GM19025 (cell line): ENCODE measurements at regions not wholly inside any gene's neighbourhood (a gene's known extent, or its start where the extent isn't known, plus 50 kb on each side); places are given as distances from the start of the nearest gene placed in this dataset.

ENCODE experiments used
- ATAC-seq: cut with Tn5 transposase; IDR thresholded peaks from one replicate; pipeline ENCODE4 v1.9.1; 2021; ENCODE audit warnings: mild to moderate bottlenecking, low read depth, moderate library complexity; ENCODE audit not compliant: unreplicated experiment

DNA sequence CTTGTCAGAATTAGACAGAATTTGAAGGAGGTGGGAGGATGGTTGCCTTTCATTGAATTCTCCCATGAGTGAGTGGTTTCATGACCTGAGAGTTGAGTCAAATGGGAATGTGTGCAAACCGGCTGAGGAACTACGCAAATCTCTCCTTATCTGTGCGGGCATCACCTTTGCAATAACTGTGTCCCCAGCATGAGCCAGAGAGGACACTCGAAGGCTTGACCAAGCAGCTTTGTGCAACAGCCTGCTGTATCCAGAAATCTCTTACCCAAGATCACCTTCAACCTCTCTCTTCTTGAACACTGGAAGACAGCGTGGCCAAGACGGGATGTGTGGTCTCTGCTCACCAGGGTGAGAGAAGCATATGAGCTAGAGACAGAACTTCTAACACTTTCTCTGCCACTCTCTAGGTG is 93.8 kb upstream of the IKZF1 start:
- no peak for ATAC-seq

DNA sequence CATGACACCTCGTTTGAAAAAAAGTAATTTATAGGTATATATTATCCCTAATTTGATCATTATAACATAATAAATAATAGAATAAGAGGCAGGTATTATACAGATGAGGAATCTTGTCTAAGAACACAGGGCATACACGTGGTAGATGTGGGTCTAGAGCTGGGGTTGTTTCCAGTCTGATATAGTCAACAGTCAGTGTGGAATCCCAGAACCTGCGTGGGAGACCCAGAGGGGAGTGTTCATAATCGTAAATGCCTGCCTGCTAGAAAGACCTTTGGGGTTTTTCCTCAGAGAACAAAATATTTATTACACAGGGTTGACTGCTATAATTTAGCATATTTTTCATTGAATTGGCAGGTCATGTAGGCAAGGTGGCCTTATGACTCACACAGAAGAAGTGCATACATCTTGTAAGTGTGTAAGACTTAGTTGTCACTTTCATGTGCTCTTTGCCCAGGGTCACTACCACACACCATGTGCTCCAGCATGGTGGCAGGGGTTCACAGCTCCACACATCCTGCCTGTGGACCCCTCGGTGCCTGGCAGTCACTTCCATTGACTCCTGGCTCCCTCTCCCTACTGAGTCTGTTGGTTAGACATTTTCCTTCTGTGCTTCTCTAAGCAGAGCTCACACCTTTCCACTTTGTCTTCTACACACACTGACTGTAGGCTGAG is 94.9 kb upstream of the IKZF1 start:
- ATAC-seq: no peak

DNA sequence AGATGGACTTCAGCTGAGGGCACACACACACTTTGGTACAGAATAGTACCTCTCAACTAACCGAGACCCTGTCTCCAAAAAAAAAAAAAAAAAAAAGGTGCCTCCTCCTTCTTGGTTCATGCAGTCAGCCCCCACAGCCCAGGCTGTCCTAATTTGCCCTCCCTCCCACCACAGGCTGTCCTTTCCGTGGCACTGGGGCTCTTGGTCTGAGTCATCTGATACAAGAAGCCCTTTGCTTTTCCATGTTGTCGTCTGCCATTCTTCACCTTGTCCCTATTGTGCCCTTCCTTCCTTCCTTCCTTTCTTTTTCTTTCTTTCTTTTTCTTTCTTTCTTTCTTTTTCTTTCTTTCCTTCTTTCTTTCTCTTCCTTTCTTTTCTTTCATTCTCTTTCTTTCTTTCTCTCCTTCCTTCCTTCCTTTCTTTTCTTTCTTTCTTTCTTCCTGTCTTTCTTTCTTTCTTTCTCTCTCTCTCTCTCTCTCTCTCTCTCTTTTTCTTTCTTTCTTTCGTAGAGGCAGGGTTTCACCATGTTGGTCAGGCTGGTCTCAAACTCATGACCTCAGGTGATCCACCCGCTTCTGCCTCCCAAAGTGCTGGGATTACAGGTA is 96.0 kb upstream of the IKZF1 start:
- no peak for ATAC-seq

DNA sequence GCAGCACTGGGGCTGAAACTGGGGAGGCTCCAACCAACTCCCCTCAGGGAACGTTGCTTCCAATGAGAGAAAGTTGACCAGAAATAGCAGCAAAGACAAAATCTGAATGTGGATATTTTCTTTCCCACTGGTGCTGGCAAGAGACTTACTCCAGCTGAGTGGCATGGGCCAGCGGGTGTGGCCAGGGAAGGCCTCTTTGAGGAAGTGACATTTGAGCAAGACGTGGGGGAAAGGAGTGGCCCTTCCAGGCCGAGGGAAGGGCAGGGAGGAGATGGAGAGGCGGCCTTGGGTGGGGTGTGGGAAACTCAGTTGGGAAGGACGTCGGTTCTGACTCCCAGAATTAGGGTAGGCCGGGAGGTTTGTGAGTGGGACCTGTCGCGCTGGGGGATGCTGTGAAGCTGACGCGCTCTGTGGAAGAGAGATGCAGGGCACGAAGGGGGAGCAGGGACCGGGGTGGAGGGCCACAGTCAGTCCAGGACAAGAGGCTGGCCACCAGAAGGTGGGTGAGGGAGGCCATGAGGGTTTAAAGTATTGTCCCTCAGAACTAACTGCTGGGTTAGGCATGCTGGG is 96.7 kb upstream of the IKZF1 start:
- no peak for ATAC-seq

DNA sequence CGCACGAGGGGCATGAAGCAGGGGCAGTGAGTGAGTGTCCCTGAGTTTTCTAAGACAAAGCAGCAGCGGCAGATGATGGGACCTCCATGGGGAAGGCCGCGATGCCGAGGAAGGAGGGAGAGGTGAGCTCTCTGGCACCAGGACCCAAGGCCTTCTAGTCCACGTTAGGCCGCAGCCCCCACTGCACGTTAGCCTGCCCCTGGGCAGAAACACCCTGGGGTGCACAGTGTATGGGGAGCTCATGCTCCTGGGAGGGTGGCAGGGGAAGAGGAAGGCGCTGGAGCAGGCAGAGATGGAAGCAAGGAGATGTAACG is 97.3 kb upstream of the IKZF1 start:
- ATAC-seq: no peak

DNA sequence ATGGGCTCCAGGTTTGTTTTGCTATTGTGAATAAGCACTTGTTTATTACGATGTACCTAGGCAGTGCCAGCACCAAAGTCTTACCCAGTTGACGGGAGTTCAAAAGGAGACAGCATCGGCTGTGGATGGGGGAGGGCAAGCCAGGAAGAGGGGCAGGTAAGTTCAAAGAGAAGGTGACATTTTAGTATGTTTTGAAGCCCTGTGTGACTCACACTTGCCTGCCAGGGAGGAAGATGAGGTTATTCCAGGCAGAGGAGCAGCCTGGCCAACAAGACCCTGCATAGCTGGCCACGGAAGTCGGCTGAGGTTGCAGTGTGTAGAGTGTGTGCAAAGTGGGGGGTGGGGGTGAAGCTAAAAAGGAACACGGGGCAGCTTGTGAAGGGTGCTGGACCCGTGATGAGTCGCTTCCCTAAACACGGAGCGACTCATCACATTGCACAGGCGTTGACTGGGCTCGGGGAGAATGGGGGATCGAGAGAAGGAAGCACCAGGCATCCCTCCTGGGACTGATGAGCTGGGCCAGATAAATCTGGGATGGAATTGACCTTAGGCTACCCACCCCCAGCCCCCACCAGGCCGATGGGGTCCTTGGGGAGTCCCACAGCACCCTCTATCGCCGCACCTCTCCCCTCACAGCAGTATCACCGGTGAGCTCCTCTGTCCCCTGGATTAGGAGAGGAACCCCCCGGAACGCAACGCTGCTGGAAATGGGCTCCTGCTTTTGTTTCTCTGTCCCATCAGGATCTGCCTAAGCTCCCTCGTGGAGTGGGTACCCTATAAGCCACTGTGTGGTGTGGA is 97.9 kb upstream of the IKZF1 start:
- ATAC-seq: no peak

DNA sequence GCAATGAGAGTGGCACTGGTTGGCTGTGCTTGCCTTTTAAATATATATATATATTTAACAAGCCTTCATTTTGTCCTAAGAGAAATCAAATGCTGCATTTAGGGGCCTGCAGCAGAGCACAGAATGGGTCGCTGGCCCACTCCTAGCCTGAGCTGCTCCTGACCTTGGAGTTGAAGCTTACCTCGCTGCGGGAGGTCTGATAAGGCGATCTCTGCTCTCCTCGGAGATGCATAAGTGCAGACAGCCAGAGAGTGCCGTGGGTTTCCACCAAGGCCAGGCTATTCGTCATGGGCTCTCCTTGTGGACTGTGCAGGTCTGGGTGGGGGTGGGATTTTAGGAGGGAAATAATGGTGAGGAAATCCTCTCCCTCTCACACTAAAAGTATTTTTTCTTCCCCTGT is 99.5 kb upstream of the IKZF1 start:
- no peak for ATAC-seq

DNA sequence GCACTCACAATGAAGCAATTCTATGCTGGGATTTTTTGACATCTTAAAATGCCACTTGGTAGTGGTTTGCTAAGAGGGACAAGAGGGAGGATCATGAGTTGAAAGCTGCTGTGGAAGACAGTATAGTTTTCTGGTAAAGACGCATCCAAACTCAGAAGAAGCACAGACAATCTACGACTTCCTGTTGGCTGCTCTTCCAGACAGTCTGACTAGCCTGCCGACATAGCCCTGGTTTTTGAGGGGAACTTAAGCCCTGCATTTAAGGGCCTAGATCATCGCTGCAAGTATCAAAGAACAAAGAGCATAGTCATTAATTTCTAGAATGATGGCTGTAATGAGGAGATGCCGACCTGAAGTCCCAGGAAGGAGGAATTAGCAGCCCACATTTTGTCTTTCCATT is 99.9 kb upstream of the IKZF1 start:
- no peak for ATAC-seq

DNA sequence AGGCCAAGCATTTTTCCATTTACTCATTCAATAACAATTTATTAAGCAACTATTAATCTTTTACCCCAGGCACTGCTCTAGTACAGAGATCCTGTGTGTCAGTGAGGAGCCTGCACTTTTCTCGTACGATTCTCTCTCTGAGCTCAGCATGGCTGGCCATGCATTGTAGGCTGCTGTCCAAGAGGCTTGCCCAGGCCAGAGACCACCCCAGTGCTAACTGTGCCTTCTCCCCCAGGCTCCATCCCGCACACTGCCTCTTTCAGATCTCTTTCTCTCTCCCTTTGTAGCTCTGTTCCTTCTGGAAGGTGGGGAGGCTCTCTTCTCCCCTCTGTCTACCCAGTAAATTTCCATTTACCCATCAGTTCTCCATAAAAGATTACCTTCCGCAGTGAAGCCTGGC is 101.0 kb upstream of the IKZF1 start:
- ATAC-seq: no peak

DNA sequence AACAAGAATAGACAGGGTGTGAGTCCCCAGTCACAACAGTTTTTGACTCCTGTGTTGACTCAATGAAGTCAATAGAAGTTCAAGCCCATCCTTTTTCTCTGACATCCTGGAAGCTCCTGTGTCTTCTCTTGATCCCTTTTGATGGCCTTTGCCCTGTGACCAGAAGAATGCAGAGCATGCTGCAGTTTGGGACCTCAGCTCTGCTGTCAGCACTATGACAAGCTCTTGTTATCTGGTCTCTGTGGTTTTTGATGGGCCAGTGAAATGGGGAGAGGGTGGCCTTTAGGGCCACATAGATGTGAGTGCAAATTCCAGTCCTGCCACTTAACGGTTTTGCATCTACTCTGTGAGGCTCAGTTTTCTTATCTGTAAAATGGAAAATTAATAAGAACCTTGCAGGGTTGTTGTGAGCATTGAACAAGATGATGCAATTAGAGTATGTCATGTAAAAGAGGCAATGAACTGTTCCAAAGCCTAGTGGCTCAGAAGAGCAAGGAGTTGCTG is 102.4 kb upstream of the IKZF1 start:
- ATAC-seq: no peak

DNA sequence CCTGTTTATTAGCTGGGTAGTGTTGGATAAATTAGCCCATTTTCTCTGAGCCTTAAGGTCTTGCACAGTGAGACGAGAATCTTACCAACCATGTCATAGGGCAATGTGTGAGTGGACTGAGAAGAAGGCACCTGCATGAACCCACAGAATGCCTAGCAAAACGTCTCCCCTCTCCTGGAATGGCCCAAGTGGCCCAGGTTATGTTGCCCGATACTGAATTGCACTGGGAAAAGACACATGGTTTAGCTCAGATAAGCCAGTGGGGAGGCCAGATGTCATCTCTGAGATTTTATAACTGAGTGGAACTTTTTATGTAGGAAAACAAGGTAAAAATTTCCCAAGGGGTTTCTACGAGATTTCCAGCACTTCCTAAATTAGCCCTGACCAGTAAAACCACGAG is 104.7 kb upstream of the IKZF1 start:
- ATAC-seq: no peak

DNA sequence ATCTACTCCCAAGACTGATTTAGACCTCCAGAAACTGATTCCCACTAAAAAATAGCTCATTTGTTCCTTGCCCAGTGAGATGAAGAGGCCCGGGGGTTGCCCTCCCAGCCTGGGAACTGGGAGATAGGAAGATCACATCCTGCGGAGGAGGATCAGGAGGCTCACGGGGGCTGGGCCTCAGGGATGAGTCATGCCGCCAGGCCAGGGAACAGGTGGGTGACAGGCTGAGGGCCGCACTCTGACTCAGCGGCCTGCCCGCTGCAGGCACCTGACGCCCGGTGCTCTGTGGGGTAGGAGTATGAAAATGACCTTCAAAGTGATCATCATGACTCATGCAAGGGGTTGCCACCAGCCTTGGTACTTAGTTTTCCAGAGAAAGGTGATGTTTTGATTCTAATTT is 104.5 kb upstream of the ZPBP start:
- ATAC-seq: peak; percentile 89

DNA sequence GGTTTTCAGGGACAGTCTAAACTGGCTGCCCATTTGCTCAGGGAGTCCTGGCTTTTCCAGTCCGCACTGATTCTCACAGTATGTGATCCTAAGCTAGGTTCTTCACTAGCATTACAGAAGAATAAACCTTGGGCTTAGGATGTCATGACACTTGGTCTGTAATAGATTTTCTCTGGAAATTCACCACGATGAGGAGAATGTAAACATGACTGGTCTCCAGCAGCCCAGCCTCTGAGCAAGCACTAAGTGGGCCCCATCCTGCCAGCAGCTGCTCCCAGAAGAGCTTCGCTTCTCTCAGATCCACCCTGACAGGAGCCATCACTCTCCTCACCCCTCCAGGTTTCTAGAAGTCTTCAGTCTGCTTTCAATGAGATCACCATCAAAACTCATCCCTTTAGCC is 103.7 kb upstream of the ZPBP start:
- no peak for ATAC-seq

DNA sequence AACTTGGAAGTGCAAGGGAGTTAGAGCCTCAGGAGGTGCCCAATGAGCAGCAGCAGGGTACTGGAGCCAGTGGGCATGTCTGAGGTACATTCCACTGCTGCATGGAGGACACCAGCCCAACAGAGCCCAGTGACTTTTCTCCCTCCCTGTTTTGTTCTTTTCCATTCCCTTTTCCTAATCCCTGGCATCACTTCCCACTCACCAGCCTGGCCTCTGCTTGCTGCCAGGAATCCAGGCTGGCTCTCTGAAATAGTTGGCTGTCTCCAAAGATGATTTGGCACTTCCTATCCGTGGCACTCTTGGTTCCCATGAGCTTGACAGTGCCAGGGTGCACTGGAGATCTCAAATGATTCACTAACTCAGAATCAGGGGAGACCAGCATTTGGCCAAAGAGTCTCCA is 97.7 kb upstream of the ZPBP start:
- no peak for ATAC-seq

DNA sequence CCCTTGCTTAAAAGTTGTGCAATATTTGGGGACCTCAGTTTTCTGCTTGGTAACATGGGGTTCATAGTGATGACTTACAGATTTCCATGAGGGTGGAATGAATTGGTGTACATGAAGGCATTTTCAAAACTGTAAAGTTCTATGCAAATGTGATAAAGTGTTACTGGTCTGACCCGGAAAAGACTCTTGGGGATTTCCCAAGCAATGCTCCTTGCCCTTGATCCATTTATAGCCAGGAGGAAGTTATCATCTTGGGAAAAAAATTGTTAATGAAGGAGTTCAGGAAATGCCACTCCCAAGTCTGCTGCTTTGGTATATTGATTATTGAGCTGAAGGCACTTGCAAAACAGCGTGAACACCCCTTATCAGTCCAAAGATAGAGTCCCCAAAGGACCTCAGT is 96.3 kb upstream of the ZPBP start:
- ATAC-seq: no peak

DNA sequence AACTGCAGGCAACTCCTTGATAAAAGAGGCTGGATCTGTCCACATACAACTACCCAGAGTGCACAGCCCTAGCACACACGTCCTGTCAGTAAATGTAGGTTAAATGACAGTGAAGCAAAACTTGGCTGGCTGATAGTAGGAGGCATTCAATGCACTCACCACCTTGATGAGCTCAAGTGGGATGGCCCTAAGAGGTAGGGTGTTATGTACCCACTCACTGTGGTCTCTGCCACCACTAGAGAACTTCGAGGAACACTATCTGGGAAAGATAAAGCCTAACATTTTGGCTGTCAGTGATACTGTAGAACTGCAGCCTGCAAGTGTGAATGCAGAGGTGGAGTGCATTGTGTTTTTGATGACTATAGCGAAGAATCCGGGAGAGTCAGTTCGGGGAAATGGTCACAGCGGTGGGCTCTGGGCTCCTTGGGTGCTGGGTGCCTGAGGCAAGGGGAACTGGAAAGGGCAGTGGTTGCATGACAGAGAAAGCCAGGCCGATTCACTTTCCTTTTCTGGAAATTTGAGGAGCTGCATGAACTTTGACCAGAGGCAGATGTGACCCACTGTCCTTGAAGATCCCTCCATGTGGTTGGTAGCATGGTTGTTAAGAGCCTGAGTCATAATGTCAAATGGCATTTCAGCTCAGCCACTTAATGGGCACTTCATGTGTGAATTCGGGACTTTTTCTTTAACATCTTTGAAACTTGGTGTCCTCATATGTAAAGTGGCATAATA is 93.1 kb upstream of the ZPBP start:
- ATAC-seq: no peak

DNA sequence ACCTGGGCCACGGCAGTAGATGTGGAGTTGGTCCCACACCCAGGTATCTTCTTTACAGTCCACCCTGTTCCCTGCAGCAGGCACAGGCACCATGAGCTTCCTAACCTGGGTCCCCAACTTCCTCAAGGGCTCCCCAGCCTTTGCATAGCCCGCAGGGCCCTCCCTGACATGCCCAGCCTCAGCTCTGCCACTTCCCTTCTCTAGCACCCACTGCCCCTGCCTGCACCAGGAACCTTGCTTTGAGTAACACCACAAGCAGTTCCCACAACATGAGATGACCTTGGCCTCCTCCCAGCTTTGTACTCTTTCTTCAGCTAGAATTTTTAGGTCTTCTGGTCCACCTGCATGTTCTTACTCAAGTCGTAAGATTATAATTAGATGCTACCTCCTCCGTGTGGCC is 92.2 kb upstream of the ZPBP start:
- no peak for ATAC-seq

DNA sequence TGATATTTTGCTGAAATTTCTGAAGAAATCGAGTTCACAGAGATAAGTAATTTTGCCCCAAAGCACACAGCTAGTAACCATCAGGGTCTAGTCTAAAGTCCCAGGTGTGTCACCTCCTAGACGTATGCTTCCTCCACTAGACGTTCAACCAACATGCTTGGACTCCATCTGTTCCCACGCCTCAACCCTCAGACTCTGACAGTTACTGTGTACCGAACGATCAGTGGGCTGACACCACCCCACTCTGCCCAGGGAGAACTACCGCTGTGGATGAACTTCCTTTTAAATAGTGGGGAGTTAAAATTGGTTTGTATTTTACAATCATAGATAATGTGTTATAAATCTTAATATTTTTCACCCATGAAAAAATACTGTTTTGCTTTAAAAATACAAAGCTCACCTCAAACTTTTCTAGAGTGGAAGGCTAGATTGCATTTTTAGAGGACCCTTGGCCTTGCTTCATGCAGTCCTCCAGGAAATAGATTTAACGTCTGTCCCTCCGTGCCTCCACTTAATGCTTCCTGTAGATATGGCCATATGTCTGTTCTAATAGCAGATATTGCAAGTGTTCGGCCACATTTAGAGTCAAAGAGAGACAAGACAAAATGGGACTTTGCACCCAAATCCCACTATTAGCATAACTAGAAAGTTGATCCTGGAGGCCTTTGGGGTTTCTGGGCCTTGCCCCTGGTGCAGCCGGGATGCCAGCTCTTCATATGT is 91.4 kb upstream of the ZPBP start:
- no peak for ATAC-seq

DNA sequence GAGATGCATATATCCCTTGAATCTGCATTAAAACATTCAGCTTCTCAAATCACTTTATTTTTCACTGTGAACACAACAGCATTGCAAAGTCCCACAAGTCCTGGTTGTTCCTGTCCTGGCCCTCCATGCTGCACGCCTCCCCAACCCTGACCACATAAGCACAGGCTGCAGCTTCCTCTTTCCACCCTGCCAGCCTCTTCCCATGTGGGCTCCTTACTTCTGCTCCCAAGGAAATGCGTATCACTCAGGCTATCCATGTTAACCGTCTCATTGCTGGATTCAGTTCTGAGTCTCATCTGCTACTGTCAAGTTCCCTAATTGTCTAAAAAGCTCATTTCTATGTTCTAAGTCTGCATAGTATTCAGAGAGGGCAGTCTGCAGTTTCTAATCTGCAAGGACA is 89.7 kb upstream of the ZPBP start:
- no peak for ATAC-seq

DNA sequence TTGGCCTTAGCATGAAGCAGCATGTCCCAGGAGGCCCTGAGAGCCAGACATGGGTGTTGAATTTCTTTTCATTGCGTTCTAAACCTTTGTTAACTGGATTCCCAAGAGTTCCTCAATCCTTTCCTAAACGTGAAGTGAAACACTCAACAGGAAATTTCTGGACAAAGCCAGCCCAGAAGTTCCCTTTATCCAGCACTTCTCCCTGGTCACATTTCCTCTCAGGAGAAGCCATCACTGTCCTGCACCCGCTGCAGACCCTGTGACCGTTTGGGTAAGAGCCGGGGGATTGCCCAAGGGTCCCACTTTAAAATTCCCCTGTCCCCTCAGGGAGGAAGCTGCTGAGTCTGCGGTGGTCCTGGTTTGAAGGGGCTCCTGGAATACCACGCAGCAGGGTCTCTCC is 88.0 kb upstream of the ZPBP start:
- no peak for ATAC-seq
